ENCODE measurements at regions not wholly inside any gene's neighbourhood (a gene's known extent, or its start where the extent isn't known, plus 50 kb on each side); places are given as distances from the start of the nearest gene placed in this dataset.

DNA sequence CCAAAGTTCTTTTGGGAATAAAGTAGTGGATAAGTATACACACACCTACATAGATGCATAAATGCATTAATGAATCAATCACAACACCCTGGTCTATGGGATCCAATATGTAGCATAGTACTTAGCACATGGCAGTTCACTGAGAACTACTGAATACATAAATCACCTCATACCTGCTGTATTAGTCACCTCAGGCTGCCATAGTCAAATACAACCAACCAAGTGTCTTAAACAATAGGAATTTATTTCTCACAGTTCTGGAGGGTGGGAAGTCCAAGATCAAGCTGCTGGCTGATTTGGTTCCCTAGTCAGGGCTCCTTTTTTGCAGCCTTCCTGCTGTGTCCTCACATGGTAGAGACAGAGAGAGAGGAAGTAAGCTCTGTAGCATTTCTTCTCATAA is 228.2 kb downstream of the NHLRC3 start:
- no peak for DNase-seq (ENCODE audit: low read depth, low spot score)
- ChIA-PET CTCF (interaction anchor here (1.1 kb wide), 1 partner anchor 345 kb away, joined by 3 read pairs; no protein-coding TSS in a partner anchor), POLR2A (no interaction called here)
- TF ChIP-seq, protein P1, sequence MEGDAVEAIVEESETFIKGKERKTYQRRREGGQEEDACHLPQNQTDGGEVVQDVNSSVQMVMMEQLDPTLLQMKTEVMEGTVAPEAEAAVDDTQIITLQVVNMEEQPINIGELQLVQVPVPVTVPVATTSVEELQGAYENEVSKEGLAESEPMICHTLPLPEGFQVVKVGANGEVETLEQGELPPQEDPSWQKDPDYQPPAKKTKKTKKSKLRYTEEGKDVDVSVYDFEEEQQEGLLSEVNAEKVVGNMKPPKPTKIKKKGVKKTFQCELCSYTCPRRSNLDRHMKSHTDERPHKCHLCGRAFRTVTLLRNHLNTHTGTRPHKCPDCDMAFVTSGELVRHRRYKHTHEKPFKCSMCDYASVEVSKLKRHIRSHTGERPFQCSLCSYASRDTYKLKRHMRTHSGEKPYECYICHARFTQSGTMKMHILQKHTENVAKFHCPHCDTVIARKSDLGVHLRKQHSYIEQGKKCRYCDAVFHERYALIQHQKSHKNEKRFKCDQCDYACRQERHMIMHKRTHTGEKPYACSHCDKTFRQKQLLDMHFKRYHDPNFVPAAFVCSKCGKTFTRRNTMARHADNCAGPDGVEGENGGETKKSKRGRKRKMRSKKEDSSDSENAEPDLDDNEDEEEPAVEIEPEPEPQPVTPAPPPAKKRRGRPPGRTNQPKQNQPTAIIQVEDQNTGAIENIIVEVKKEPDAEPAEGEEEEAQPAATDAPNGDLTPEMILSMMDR (IDR thresholded peaks at IDR 0.05; ENCODE audit: insufficient read depth, low read length, missing control alignments): no peak
- H3K4me3 ChIP-seq (ENCODE audit: low read depth, low read length): no peak overlapping the region

DNA sequence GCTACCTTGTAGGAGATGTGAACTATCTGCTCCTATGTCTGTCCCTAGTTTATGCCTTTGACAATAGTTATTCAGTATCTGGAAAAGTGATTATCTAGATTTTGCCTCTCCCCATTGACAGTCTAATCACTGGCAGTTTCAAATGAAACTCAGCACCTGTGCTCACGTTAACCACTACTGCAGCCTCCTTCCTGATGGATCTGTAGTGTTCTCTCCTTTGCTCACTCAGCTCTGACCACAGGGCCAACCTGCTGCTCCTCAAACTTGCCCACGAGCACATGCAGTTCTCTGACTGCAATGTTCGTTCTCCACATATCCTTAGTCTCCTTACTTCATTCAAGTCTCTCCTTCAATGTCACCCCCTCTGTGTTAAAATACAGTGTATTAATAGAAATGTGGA is 230.1 kb downstream of the NHLRC3 start:
- TF ChIP-seq, protein P1 (IDR thresholded peaks at IDR 0.05; ENCODE audit: insufficient read depth, low read length, missing control alignments): no peak
- CTCF ChIA-PET: interaction anchor here (1.0 kb wide), 1 partner anchor 344 kb away, joined by 3 read pairs; no protein-coding TSS in a partner anchor
- no peak overlapping the region for H3K4me3 ChIP-seq (ENCODE audit: low read depth, low read length)
- no peak for DNase-seq (ENCODE audit: low read depth, low spot score)
- POLR2A ChIA-PET: no interaction called here

DNA sequence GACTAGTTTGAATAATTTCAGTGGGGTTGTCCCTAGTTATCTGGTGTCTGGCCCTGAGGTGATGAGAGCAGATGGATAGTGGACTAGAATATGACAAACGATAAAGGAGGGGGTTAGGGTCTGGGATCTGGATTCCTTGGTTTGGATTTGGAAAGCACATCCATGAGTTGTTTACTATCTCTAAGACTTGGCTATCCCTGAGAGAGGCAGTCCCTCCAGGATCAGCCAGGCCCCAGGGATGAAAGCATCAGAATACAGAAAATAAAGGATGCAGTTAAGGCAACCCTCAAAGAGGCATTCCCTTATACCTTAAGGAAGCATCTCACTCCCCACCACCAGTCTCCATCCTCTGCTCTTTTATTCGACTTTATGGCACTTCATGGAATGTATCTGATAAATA is 230.7 kb downstream of the NHLRC3 start:
- ChIA-PET CTCF (no interaction called here), POLR2A (no interaction called here)
- DNase-seq (ENCODE audit: low read depth, low spot score): no peak
- H3K4me3 ChIP-seq (ENCODE audit: low read depth, low read length): no peak overlapping the region
- TF ChIP-seq, protein P1 (IDR thresholded peaks at IDR 0.05; ENCODE audit: insufficient read depth, low read length, missing control alignments): no peak

DNA sequence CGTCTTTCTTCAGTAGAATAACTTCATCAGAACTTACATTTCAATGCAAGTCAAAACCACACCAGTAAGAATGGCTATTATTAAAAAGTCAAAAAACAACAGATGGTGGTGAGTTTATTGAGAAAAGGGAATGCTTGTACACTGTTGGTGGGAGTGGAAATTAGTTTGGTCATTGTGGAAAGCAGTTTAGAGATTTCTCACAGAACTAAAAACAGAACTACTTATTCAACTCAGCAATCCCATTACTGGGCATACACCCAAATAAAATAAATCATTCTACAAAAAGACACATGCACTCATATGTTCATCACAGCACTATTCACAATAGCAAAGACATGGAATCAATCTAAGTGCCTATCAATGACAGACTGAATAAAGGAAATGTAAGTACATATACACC is 231.2 kb downstream of the NHLRC3 start:
- no peak overlapping the region for H3K4me3 ChIP-seq (ENCODE audit: low read depth, low read length)
- ChIA-PET POLR2A (no interaction called here), CTCF (interaction anchor here (2.9 kb wide), 1 partner anchor 343 kb away, joined by 10 read pairs; no protein-coding TSS in a partner anchor)
- TF ChIP-seq, protein P1 (IDR thresholded peaks at IDR 0.05; ENCODE audit: insufficient read depth, low read length, missing control alignments): no peak
- no peak for DNase-seq (ENCODE audit: low read depth, low spot score)

DNA sequence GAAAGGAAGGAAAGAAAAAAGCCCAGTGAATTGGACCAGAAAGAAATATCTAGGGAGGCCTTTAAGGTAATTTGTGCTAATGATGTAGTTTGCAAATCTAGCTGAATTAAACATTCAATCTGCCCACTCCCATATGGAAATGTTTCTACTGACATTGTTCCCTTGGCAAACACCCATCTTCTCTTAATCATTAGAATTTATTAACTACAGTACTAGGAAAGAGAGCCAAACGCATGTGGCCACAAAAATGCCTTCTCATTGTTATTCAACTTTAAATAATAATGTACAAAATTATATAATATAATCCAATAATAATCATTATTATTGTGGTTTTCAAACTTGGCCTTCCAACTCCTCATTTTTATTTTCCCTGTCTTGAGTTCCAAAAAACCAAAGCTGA is 234.7 kb downstream of the NHLRC3 start:
- no peak overlapping the region for H3K4me3 ChIP-seq (ENCODE audit: low read depth, low read length)
- DNase-seq (ENCODE audit: low read depth, low spot score): no peak
- POLR2A ChIA-PET: no interaction called here
- CTCF ChIA-PET: interaction anchor here (1.5 to 4.3 kb wide), 3 partner anchors 9 to 344 kb away, joined by 3 to 37 read pairs (median 20); no protein-coding TSS in a partner anchor
- TF ChIP-seq, protein P1 (IDR thresholded peaks at IDR 0.05; ENCODE audit: insufficient read depth, low read length, missing control alignments): no peak

DNA sequence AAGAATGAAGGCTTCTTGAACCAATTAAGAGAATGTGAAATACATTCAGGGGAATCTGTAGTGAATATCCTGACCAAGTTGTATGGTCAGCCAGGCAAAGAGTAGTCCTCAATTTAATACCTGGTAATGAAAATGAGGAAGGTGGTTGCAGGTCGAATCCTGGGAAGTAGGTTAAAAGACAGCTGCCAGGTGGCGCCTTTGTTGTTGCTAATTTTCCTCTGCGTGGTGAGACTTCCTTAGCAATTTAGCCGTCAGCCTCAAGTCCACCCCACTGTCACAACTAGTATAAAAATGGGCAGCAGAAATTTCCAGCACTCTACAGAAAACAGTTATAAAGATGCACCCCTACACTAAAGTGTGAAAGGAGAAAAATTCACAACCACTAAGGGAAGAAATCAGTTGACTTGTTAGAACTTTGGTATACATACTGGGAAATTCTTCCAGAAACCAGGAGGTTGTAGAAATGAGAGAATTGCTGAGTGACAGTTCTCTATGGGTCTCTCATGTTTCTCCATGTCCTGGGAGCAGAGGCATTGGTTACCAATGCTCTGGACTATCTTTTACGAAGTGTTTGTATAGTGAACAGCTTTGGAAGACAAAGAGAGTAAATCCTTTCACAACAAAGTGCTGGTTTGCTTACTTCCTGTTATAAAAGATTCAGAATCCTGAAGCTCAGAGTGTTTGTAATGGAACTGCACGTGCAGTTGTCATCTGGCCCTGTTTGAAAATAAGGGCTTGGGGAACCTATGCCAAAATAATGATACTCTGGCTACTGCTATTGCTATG is 235.9 kb downstream of the NHLRC3 start:
- no peak for DNase-seq (ENCODE audit: low read depth, low spot score)
- POLR2A ChIA-PET: no interaction called here

More for the DNA sequence above, 235.9 kb downstream of the NHLRC3 start:
- no peak overlapping the region for H3K4me3 ChIP-seq (ENCODE audit: low read depth, low read length)
- TF ChIP-seq, protein P1 (IDR thresholded peaks at IDR 0.05; ENCODE audit: insufficient read depth, low read length, missing control alignments): no peak
- CTCF ChIA-PET: interaction anchor here (0.6 to 4.3 kb wide), 4 partner anchors 10 to 343 kb away, joined by 3 to 37 read pairs (median 12); no protein-coding TSS in a partner anchor
